OCI-LY3 (cell line): ENCODE measurements at regions not wholly inside any gene's neighbourhood (a gene's known extent, or its start where the extent isn't known, plus 50 kb on each side); places are given as distances from the start of the nearest gene placed in this dataset.

Experiments used
- EZH2phosphoT487 ChIP-seq: fragments of 200-600 bp; shearing (Covaris generic); IDR thresholded peaks from 2 replicates; pipeline ENCODE4 v1.6.1; 2018; ENCODE audit warnings: antibody characterized with exemption, mixed run types, low read depth
- TF ChIP-seq, protein P1 (sequence below): fragments of 200-600, 300-600 bp; sonication (generic); IDR thresholded peaks from 2 replicates; pipeline ENCODE4 v1.5.1; 2014; ENCODE audit warnings: antibody characterized with exemption, low read length, low read depth

DNA sequence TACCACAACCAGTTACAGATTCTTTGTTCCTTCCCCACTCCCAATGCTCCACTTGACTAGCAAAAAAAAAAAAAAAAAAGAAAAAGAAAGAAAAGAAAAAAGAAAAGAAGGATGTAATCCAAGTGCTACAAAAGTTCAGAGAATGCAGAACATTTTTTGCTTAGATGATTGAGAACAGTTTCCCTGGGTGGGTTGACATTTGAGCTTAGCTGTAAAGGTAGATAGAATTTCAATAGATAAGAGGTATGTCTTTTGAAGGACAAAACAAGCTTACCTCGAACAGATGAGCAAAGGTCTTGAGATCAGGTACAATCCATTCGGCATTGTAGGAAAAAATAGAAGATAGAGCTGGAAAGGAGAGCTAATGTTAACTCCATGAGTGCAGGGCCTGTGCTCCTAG lies 344.6 kb upstream of the NECTIN3 start:
- TF ChIP-seq, protein P1, sequence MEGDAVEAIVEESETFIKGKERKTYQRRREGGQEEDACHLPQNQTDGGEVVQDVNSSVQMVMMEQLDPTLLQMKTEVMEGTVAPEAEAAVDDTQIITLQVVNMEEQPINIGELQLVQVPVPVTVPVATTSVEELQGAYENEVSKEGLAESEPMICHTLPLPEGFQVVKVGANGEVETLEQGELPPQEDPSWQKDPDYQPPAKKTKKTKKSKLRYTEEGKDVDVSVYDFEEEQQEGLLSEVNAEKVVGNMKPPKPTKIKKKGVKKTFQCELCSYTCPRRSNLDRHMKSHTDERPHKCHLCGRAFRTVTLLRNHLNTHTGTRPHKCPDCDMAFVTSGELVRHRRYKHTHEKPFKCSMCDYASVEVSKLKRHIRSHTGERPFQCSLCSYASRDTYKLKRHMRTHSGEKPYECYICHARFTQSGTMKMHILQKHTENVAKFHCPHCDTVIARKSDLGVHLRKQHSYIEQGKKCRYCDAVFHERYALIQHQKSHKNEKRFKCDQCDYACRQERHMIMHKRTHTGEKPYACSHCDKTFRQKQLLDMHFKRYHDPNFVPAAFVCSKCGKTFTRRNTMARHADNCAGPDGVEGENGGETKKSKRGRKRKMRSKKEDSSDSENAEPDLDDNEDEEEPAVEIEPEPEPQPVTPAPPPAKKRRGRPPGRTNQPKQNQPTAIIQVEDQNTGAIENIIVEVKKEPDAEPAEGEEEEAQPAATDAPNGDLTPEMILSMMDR: no peak
- no peak for TF ChIP-seq EZH2phosphoT487
